ENCODE measurements at regions not wholly inside any gene's neighbourhood (a gene's known extent, or its start where the extent isn't known, plus 50 kb on each side); places are given as distances from the start of the nearest gene placed in this dataset.

DNA sequence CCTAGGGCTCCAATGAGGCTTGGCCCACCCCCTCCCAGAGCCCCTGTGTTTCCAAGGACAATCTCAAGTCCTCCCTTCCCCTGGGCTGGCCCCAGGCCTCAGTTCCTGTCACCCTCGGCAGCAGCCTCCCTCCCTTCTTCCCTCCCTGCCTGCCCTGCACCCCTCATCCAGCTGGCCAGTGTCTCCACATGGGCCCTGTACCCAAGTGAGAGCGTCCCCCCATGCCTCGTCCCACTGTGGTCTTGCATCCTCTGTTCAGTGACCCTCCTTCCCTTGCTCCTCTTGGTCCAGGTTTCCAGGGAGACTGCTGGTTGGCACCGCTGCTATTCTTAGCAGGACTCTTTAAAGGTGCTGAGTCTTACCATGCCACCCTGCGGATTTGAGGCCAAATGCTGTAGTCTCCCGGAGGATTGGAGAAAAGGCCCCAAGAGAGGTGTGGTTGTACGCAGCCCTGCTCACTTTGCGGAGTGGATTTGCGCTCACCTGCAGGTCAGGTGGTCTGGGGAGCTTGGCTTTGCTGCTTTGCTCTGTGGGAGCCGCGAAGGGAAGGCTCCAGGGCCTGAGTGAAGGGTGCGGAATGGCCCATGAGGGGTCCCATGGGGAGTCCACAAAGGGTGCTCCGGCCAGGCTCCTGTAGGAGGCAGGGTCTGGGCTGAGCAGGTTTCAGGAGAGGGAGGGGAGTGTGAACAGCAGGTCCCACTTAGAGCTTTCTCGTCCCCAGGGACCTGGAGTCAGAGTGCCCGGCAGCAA lies 519.2 kb downstream of the TCERG1L start:
- DNase-seq (ENCODE audit: low read depth in 2 of 2) = no peak

DNA sequence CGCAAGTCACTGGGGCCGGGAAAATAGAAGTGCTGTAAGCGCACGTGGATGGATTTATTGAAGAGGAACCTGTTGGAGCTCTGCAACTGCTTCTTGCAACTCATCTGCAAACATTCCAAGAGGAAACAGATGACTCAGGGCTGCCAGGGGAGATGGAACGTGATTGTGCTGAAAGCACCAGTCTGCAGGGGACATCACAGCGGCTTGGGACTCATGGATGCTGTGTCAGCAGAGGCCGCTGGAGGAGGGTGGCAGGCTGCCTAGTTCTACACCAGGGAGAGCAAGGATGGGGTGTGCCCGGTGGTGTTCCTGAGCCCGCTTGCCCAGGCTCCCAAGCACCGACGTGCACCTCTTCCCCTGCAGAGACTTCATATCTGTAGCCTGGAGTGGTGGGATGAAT lies 515.7 kb downstream of the TCERG1L start:
- DNase-seq (ENCODE audit: low read depth in 2 of 2) = no peak

DNA sequence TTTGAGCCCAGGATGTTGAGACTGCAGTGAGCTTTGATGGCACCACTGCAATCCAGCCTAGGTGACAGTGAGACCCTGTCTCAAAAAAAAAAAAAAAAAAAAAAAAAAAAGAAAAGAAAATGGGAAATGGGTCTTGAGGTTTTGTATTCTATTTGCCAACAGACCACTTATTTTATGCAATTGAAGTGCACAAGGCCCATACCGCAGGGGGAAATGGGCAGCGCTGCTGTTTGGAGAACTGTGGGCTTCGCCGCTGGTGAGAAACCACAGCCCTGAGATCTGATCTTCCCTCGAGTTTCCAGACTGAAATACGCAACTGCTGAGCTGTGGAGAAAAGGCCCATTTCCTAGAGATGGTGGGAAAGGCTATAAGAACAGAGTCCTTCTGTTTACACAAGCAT lies 512.0 kb downstream of the TCERG1L start:
- DNase-seq (ENCODE audit: low read depth in 2 of 2) = no peak

DNA sequence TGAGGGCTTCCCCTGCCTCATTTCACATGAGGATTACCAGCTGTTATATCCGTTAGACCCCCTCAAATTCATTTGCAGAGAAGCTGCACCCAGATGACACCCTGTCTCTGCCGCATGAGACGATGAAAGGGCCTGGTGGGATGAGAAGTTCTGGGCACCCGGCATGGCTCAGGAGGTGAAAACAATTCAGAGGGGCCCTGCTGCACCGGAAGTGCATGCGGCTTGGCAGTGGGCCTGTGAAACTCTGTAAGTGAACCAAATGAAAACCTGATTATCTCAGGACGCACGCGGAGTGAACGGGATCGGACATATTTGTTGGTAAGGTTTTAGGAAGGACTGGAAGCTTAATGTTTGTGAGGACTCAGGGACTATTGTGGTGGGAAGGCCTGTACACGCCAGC lies 511.2 kb downstream of the TCERG1L start:
- DNase-seq (ENCODE audit: low read depth in 2 of 2) = no peak

DNA sequence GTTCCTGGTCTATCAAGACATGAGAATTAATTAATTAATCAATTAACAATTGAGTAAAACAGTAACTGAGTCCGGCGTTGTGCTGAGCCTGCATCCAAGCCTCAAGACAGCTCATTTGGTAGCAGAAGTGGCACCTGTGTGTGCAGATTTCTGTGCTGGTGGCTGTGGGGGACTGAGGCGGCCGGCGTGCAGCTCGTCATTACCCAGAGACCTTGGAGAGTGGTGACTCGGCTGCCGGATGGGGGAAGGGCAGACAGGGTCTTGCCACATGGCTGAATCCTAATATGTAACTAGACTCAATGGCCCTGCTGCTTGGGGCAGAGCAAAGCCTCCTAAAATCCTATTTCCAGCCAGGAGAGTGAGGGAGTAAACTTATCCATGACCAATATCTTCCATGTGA lies 510.2 kb downstream of the TCERG1L start:
- no peak for DNase-seq (ENCODE audit: low read depth in 2 of 2)

DNA sequence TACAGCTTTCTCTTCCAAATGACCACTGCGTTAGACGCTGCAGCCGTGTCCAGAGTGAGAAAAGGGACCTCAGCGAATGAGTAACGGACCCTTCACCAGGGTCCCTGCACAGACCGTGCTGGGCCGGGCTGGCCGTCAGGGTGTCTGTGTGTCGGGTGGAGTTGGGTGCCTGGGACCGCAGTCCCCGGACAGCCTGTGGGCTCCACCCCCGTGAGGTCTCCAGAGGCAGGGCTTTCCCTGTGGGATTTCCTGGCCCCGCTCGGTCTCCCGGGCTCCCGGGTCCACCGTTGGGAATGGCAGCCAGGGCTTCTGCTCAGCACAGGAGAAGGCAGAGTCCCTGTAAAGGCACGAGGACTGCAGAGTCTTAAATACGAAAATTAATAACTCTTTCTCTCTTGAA lies 509.7 kb downstream of the TCERG1L start:
- no peak for DNase-seq (ENCODE audit: low read depth in 2 of 2)

DNA sequence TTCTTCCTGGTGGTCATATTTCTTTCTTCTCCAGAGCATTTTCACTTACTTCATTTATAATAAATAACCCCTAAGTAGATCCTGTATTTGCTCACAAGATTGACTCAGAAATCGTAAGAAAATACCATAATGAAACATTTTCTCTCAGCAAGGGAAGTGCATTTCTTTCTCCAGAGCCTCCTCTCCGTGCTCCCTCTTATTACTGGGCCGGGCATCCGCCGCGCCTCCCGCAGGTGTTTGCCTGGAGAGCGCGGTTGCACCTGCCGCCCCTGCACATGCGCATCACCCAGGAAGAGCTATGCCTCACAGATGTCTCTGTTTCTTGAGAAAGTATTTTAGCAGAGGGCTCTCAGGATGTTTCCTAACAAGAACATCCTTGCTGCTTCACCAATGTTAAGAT lies 509.2 kb downstream of the TCERG1L start:
- no peak for DNase-seq (ENCODE audit: low read depth in 2 of 2)

DNA sequence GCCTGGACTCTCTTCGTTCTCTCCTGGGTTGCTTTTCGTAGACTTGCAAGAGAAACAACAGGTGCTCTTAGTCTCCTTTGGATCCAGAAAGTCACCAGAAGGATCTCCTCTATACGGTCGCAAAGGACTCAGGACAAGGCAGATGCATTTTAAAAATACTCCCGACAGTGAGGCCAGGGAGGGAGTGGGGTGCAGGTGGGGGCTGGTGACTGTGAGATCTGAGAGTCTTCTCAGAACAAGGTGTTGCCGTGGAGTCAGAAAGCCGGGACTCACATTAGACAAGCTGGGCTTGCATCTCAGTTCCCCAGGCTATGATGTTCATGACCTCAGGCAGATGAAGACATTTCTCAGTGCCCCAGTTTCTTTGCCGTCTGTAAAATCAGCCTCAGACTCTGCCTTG lies 507.2 kb downstream of the TCERG1L start:
- DNase-seq (ENCODE audit: low read depth in 2 of 2) = no peak

DNA sequence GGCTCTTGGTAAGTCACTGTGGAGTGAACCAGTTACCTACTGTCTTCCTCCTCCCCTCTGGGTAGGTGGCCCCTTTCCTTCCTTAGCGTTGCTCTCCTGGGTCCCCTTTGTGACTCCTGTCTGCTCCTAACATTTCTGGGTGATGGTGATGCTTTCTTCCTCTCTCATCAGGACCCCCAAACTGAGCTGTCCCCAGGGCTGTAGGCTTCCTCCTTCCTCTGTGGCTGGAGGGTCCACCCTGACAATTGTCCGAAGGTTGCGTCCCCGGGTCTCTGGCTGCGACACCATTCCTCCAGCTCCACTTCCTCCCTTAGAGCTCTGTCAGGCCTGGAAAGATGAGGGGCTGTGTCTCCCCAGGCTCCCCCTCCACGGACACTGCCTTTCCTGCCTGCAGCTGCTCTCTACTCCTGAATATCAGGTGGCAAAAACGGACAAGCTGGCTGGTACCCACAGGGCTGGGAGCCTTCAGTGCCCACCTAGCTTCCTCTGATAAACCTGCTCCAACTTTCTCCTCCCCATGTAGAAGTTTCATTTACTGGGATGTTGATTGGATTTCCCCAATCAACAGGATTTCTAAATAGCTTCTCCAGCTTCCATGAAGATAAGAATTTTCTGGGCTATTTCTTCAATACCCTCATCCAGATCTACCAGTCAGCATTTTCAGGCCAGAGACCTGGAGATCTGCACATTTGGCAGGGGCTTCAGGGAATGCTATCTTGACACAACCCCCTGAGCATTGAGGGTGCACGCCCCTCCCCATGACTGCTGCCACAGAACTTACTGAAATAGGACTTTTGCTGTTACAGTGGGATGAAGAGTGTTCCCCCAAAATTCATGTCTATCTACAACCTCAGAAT lies 506.5 kb downstream of the TCERG1L start:
- no peak for DNase-seq (ENCODE audit: low read depth in 2 of 2)

DNA sequence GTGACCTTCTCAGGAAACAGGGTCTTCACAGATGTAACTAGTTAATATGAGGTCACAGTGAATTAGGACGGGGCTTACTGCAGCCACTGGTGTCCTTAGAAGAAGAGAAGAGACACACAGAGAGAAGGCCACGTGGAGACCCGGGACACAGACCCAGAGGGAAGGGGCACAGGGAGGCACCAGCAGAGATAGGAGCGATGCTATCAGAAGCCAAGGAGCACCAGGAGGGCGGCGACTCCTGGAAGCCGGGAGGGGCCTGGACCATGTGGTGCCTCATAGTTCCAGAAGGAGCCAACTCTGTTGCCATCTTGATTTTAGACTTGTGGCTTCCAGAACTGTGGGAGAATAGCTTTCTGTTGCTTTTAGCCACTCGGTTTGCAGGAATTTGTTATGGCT lies 505.9 kb downstream of the TCERG1L start:
- DNase-seq (ENCODE audit: low read depth in 2 of 2) = no peak

DNA sequence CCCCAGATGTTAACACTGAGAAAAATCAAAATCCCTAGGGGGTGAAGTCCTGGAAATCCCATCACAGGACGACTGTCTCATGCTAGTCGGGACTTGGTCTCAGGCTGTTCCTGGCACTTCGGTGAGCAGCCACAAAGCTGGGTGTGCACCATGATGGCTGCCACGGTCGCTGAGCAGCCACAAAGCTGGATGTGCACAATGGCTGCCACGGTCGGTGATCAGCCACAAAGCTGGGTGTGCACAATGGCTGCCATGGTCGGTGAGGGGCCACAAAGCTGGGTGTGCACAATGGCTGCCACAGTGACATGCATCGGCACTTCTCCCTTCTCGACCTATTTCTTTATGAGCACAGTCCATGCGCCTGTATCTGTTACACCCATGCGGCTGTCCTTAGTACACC lies 505.1 kb downstream of the TCERG1L start:
- DNase-seq (ENCODE audit: low read depth in 2 of 2) = no peak

DNA sequence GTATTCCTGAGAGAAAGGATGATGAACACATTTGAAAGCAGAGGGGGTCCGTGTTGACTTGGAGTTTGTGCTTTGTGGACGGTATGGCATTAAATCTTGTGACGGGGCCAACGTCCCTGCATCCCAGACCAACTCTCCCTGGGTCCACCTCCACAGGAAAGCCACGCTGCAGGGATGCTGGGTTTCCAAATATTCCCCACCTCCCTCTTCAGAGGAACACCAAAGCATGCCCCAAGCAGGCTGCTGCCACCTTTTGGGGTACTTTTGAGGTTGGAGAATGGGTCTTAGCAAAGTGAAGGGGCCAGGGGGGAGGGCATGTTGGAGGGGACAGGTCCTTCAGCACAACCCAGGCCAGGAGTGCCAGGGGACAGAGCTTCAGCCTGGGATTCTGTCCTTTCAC lies 504.4 kb downstream of the TCERG1L start:
- DNase-seq (ENCODE audit: low read depth in 2 of 2) = no peak

DNA sequence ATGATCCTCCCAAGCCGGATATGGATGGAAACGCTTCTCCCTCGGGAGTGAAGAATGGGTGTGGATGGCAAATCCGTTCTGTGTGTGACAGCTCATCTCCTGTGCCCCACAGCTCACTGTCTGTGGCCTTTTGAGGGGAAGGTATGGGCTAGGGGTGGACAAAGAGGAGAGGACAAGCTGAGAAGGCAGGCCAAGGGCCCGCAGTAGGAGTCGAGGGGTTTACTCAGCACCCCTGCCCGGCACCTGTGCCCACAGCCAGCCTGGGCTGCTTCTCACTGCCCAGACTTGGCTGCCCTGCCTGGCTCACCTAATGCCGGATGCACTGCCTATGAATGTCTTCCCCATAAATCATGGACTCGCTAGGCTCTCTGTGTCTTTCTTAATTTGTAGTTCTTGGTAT lies 503.8 kb downstream of the TCERG1L start:
- no peak for DNase-seq (ENCODE audit: low read depth in 2 of 2)

DNA sequence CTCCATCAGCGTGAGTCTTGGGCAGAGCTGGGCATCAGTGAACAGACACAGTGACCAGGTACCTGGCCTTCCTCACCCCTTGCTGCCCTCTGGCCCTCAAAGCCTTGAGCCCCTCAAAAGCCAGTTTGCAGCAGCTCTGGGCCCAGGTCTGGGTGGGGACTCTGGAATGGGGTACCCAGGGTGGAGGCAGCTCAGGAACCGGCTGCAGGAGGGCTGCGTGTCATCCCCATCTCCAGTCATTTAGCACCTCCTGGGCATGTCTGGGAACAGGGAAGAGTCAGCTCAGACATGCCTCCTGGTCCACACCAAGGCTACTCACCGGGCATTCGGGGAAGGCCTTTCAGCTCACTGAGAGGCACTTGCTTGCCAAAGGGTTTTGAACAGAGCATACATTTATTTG lies 503.3 kb downstream of the TCERG1L start:
- no peak for DNase-seq (ENCODE audit: low read depth in 2 of 2)

DNA sequence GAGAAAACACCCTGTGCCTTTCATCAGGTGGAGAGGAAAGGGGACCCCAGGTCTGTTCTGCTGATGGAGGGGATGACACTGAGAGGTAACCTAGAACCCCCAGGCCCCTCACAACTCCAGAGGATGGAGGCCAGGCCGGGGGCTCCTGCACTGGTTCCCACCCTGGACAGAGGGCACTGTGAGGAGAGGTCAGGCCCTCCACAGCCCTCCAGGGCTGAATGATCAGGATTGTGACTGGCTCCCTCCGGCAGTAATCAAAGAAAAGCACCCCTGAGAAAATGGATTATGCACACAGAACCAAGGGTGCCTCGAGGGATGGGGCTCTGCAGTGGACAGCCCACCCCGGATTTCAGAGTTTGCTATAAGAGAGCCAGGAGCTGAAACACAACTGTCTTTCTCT lies 502.8 kb downstream of the TCERG1L start:
- no peak for DNase-seq (ENCODE audit: low read depth in 2 of 2)

DNA sequence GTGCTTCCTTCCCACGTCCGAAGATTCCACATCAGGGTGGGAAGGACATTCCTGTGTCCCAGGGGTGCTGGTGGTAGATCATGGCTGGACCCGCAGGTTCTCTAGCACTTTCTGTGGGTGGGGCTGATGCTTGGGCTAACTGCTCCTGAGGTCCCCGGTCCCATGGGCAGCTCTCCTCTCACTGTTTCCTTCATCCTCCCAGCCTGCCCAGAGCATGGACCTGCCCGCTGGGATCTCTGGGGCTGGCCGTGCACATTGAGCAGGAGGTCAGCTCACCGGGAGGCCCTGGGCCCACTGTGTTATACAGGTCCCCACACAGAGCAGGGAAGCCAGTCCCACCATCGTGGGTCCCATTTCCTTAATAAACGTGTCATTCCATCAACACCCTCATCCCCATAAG lies 502.3 kb downstream of the TCERG1L start:
- DNase-seq (ENCODE audit: low read depth in 2 of 2) = no peak

DNA sequence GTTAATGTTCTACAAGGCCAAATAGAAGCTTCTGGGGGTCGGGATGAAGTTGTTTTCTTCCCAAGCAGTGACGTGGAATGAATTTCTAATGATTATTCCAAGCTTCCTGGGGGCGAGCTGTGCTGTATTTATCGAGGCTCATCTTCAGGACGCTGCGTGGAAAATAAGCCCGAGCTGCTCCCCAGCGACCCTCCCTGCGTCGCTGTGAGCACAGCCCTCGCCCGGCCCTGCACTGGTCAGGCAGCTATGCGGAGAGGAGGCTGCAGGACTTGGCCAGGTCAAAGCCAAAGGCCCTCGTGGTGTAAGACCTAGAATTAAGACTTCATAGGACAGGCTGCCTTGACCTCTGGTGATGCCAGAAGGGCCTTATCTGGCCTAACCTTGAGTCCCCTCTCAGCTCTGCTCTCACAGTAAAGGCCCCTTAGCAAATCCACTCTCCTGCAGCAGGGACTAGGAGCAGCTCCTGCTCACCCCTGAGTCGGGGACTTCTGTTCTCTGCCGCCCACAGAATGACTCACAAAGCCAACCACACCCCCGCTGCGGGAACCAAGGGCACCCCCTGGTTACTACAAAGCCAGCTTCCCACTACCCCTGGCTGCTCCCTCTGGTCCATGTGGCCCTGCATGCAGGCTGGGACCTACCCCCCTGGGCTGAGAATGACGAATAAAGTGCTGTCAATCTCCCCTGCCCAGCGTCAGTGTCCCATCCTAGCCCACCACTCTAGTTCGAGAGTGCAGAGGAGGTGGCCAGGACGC lies 501.6 kb downstream of the TCERG1L start:
- DNase-seq (ENCODE audit: low read depth in 2 of 2) = no peak

DNA sequence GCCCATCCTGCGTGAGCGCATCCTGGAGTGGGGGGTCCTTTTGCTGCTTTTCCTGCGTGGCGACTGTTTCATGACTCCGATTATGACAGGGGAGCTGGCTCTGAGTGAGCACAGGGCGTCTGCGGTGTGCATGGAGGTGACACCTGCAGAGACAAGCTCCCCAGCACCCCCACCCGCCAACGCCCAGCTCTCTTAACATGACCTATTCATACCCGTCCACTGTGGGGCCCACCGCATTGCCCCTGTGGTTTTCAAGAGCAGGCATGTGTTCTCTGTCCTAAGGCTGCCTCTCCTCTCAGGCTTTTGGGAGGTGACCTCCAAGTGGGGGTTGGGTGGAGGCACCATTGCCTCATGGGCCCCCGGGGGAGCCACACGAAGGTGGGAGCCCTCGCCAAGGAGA lies 500.7 kb downstream of the TCERG1L start:
- DNase-seq (ENCODE audit: low read depth in 2 of 2) = no peak

DNA sequence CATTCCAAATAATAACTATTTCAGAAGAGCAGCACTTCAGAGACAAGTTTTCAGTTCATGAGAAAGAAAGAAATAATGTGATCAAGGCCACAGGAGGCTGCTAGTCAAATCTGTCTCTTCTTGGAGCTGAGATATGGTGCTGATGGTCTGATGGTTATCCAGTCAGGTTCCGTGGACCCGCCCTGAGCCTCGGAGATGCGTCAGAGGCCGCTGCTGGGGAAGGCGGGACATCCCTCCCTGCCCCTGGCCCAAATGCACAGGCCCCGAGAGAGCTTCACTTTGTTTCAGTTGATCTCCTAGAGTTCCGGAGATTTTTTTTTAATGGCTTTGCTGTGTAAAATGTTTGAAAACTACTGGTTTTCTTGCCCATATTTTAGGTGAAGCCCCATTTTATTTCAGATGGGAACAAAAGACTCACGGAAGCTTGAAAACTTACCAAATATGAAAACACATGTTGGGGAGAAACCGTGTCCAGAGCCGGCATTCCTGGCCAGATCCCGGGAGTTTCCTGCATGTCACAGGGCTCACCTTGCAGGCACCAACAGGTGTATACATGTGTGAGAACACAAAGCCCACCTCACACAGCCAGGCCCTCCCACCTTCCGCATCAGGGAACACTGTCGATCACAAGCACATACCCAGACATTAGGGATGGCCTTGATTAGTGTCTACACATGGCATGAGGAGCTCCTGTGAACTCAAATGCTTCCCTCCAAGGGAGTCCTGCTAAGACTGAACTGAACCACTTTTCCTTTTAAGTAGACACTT lies 499.0 kb downstream of the TCERG1L start:
- DNase-seq (ENCODE audit: low read depth in 2 of 2) = no peak

DNA sequence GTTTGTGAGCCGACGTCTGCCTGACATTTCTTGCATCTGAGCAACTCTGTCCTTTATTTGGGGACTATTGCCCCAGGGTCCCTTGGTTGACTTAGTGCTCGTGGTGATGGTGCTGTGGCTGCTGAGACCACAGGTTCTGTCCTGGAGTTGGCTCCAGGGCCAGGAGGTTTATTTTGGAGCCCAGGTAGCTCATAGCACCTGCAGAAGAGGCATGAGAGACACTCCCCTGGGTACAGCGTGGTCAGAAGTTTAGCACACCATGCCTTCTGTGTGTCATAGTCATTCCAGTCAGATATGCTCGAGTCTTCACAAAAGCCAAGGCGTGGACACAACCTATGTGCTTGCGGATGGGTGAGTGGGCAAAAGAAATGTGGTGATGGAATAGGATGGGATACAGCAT lies 496.9 kb downstream of the TCERG1L start:
- no peak for DNase-seq (ENCODE audit: low read depth in 2 of 2)

DNA sequence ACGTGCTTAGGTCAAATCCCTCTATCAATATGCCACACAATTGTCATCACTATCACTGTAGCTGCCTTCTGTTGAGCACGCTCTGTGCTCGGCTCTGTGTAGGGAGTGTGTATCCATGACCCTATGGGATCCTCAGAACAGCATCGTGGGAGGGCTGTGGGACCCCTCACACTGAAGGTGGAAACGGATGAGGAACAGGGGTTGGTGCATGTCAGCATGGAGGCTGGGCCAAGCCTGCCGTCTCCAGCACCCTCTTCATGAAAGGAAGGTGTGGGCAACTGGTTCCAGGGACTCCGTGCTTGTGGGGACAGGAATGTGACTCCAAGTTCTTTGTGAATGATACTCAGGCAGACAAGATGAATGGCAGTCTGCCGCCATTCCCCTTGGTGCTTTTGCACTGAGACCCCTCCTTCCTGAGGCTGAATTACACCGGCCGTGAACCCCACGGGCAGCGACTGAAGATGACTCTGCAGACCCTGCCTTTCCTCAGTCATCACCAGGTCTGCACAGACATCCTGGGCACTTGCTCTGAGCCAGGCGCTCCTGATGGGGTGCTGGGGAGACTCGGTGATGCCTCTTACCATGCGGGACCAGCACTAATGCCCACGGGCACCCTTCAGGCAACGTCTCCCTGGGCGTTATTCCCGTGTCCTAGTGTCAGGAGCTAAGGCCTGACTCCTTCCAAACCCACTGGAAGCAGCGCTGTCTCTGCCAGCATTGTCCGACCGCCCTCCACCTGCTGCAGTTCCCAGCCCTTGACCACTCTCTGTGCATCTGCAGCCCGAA lies 495.2 kb downstream of the TCERG1L start:
- no peak for DNase-seq (ENCODE audit: low read depth in 2 of 2)

All from stimulated activated CD4-positive, alpha-beta T cell treated with anti-CD3 and anti-CD28 coated beads, Interleukin-12 subunit alpha, Interleukin-12 subunit beta, amount 100 ng/mL, for 24 hours (primary cell).